ENCODE measurements at regions not wholly inside any gene's neighbourhood (a gene's known extent, or its start where the extent isn't known, plus 50 kb on each side); places are given as distances from the start of the nearest gene placed in this dataset.

DNA sequence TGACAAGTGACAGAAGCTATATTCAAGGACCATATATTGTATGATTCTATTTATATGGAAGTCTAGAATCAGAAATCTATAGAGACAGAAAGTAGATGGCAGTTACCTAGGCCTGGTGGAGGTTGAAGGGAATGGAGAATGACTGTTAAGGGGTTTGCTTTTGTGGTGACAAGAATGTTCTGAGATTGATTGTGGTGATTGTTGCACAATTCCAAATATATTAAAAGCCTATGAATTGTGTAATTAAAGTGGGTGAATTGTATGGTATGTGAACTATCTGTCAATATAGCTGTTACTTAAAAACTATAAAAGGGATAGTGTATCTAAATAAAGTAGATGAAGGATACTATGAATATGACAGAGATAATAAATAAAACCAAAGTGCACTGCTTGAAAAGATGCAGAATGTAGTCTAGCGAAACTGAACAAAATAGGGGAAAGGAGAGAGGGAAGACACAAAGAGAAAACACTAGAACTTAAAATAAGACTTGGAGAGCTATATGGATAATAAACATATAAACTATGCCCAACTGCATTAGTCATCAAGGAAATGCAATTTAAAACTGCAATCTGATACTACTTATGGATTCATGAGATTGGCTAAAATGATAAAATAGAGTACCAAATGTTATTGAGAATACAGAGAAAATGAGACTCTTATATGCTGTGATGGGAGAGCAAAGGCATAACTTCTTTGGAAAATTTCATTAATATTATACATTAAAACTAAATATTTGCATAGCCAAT, 82.1 kb upstream of the BANK1 start:
- no peak overlapping the region for H3K4me3 ChIP-seq (ENCODE audit: low read depth, low read length)
- DNase-seq (ENCODE audit: low read depth), result no peak

DNA sequence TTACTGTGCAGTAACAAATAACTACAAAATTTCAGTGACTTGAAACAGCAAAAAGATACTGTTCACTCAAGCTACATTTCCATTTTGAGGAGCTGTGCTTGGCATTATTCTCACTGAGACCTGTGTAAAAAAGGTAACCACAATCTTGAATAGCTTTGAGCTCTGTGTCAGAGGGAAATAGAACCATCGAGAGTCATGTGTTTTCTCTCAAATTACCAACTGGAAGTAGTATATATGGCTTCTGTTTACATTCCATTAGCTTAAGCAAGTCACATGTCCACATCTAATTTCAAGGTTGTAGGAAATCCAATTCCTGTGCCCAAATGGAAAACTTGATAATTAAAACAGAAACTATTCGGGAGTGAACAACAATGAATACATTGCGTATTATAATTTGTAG, 82.9 kb upstream of the BANK1 start:
- H3K4me3 ChIP-seq (ENCODE audit: low read depth, low read length), result no peak overlapping the region
- TF ChIP-seq, protein P1, sequence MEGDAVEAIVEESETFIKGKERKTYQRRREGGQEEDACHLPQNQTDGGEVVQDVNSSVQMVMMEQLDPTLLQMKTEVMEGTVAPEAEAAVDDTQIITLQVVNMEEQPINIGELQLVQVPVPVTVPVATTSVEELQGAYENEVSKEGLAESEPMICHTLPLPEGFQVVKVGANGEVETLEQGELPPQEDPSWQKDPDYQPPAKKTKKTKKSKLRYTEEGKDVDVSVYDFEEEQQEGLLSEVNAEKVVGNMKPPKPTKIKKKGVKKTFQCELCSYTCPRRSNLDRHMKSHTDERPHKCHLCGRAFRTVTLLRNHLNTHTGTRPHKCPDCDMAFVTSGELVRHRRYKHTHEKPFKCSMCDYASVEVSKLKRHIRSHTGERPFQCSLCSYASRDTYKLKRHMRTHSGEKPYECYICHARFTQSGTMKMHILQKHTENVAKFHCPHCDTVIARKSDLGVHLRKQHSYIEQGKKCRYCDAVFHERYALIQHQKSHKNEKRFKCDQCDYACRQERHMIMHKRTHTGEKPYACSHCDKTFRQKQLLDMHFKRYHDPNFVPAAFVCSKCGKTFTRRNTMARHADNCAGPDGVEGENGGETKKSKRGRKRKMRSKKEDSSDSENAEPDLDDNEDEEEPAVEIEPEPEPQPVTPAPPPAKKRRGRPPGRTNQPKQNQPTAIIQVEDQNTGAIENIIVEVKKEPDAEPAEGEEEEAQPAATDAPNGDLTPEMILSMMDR (IDR thresholded peaks at IDR 0.05; ENCODE audit: insufficient read depth, low read depth, low read length, missing control alignments), result no peak

More for the DNA sequence above, 82.1 kb upstream of the BANK1 start:
- TF ChIP-seq, protein P1 (IDR thresholded peaks at IDR 0.05; ENCODE audit: insufficient read depth, low read depth, low read length, missing control alignments), result no peak

GRCh38 chr4:101706535-101707057, 83.9 kb upstream of the BANK1 start:
- no peak overlapping the region for H3K4me3 ChIP-seq (ENCODE audit: low read depth, low read length)
- TF ChIP-seq, protein P1 (IDR thresholded peaks at IDR 0.05; ENCODE audit: insufficient read depth, low read depth, low read length, missing control alignments), result no peak
- no peak for DNase-seq (ENCODE audit: low read depth)

More for the DNA sequence above, 82.9 kb upstream of the BANK1 start:
- no peak for DNase-seq (ENCODE audit: low read depth)

DNA sequence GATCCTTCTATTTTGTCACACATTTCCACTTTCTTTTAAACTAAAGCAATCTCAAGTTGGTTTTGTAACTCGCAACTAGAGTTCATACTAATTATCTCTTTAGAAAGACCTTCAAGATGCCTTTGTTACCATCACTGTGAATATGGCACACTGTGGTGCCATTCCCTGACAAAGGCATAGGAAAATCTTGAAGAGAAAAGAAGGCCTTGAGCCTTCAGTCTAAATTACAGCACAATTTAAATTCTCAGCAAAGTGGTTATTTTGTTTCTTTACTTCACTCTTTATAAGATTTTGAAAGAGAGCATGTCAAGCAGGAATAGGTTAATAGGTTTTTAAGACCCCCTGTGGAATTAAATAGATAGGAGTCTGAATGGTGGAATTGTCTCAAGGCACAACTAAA, 89.0 kb upstream of the BANK1 start:
- no peak overlapping the region for H3K4me3 ChIP-seq (ENCODE audit: low read depth, low read length)
- DNase-seq (ENCODE audit: low read depth), result no peak
- TF ChIP-seq, protein P1 (IDR thresholded peaks at IDR 0.05; ENCODE audit: insufficient read depth, low read depth, low read length, missing control alignments), result no peak

DNA sequence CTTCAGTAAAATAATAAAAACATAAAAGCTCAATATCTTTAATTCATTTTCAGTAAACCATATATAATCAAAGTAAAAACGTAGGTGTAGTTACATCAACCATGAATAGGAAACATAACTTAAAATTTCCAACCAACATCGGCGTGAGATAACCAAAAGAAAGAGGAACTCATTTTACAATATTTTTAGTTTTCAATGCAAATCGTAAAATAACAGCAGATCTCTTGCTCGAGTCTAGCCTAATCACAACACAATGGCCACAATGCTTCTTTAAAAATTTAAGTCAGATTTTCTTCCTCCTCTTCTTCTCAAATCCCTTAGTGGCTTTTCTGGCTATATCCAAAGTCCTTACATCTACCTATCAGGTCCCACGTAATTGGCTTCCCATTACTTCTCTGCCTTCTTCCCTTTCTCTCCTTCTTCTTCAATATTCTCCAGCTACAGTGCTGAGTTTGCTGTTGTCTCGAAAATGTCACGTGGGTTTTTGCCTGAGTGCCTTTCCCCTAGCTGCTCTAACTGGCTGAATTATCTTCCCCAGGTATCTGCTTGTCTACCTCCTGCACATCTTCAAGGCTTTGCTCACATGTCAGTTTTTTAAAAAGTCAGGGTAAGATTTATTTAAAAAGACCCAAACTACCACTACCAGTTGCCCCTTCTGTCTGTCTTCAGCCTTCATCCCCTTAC, 90.9 kb upstream of the BANK1 start:
- TF ChIP-seq, protein P1 (IDR thresholded peaks at IDR 0.05; ENCODE audit: insufficient read depth, low read depth, low read length, missing control alignments), result no peak
- no peak overlapping the region for H3K4me3 ChIP-seq (ENCODE audit: low read depth, low read length)
- no peak for DNase-seq (ENCODE audit: low read depth)

GRCh38 chr4:101697266-101697665, 93.3 kb upstream of the BANK1 start:
- TF ChIP-seq, protein P1 (IDR thresholded peaks at IDR 0.05; ENCODE audit: insufficient read depth, low read depth, low read length, missing control alignments), result no peak
- no peak overlapping the region for H3K4me3 ChIP-seq (ENCODE audit: low read depth, low read length)
- no peak for DNase-seq (ENCODE audit: low read depth)

All from GM12865 (cell line).